Keratinocyte (primary cell): ENCODE measurements at regions not wholly inside any gene's neighbourhood (a gene's known extent, or its start where the extent isn't known, plus 50 kb on each side); places are given as distances from the start of the nearest gene placed in this dataset.

Experiments
- DNase-seq: peaks from one replicate; pipeline ENCODE4 v3.0.0-alpha.2; 2011; ENCODE audit warnings: low read depth, missing footprints, low spot score
- FAIRE-seq: peaks from 2 replicates; lab custom pipeline; 2011; peaks lifted over from hg19 to GRCh38; lab: Jason Lieb, UNC
- H2AFZ ChIP-seq: 2 replicates; pipeline ENCODE4 v1.6.0; 2012; ENCODE audit warnings: low read length, control low read depth, inconsistent platforms; ENCODE audit not compliant: control insufficient read depth
- H3K27ac ChIP-seq: 2 replicates; pipeline ENCODE4 v1.5.1; 2011; ENCODE audit warnings: low read length; ENCODE audit not compliant: control insufficient read depth, insufficient read depth
- H3K27me3 ChIP-seq: 3 replicates; pipeline ENCODE4 v1.6.0; 2011; ENCODE audit warnings: low read length; ENCODE audit not compliant: control insufficient read depth, insufficient read depth; ENCODE audit errors: extremely low read depth
- H3K36me3 ChIP-seq, 2 experiments: 2 replicates in 1 of 2; 3 replicates in 1 of 2; pipeline ENCODE4 v1.5.1; 2011; ENCODE audit warnings: low read length in 2 of 2, mild to moderate bottlenecking in 1 of 2; ENCODE audit not compliant: control insufficient read depth in 2 of 2, insufficient read depth in 2 of 2; ENCODE audit errors: extremely low read depth in 1 of 2
- H3K4me1 ChIP-seq: 3 replicates; pipeline ENCODE4 v1.5.1; 2011; ENCODE audit warnings: low read length; ENCODE audit not compliant: control insufficient read depth, insufficient read depth; ENCODE audit errors: extremely low read depth
- H3K4me2 ChIP-seq: 3 replicates; pipeline ENCODE4 v1.6.0; 2011; ENCODE audit warnings: low read depth, low read length; ENCODE audit not compliant: control insufficient read depth, insufficient read depth; ENCODE audit errors: extremely low read depth
- H3K4me3 ChIP-seq, 3 experiments: fragments of 200-600 bp in 1 of 3; sonication (generic) in 1 of 3; 2 replicates in 2 of 3; 3 replicates in 1 of 3; pipeline ENCODE4 v1.5.1; 2011 to 2016; ENCODE audit warnings: low read length in 3 of 3, mild to moderate bottlenecking in 3 of 3, control low read depth in 2 of 3, inconsistent platforms in 1 of 3, low read depth in 1 of 3, mixed read lengths in 1 of 3, mixed run types in 1 of 3, moderate library complexity in 1 of 3; ENCODE audit not compliant: control insufficient read depth in 2 of 3, insufficient read depth in 2 of 3; ENCODE audit errors: extremely low read depth in 1 of 3
- H3K79me2 ChIP-seq: 2 replicates; pipeline ENCODE4 v1.6.0; 2012; ENCODE audit warnings: low read length; ENCODE audit not compliant: control insufficient read depth, insufficient read depth
- H3K9ac ChIP-seq: 3 replicates; pipeline ENCODE4 v1.6.0; 2011; ENCODE audit warnings: low read length; ENCODE audit not compliant: control insufficient read depth, insufficient read depth; ENCODE audit errors: extremely low read depth
- H3K9me1 ChIP-seq: 3 replicates; pipeline ENCODE4 v1.6.0; 2011; ENCODE audit warnings: low read length; ENCODE audit not compliant: control insufficient read depth, insufficient read depth; ENCODE audit errors: extremely low read depth
- H3K9me3 ChIP-seq: 2 replicates; pipeline ENCODE4 v1.5.1; 2012; ENCODE audit warnings: low read depth, low read length; ENCODE audit not compliant: control insufficient read depth
- H4K20me1 ChIP-seq: 3 replicates; pipeline ENCODE4 v1.6.0; 2011; ENCODE audit warnings: low read length; ENCODE audit not compliant: control insufficient read depth, insufficient read depth; ENCODE audit errors: extremely low read depth
- EZH2 ChIP-seq: IDR thresholded peaks from one replicate; pipeline ENCODE4 v1.6.1; 2012; ENCODE audit warnings: inconsistent platforms, mild to moderate bottlenecking, low read length, moderate library complexity
- dilution Hi-C: fragments of 300-500 bp; cut with MboI; formaldehyde crosslinking; loops from one replicate; pipeline ENCODE4 v1.7.0; 2020; ENCODE audit warnings: low sequenced_read_pairs; ENCODE audit not compliant: extremely low pct_ligation_motif_present
- TF ChIP-seq, protein P1 (sequence below), 3 experiments: IDR thresholded peaks in 1 of 3; conservative IDR thresholded peaks in 1 of 3; optimal IDR thresholded peaks in 1 of 3; 2 replicates in 2 of 3; 3 replicates in 1 of 3; pipeline versions ENCODE3 to v1.5.1; 2011; ENCODE audit warnings: low read length in 3 of 3, mild to moderate bottlenecking in 3 of 3, moderate library complexity in 2 of 3, control low read depth in 1 of 3, inconsistent platforms in 1 of 3; ENCODE audit not compliant: insufficient read depth in 2 of 3; ENCODE audit errors: extremely low read depth in 1 of 3

DNA sequence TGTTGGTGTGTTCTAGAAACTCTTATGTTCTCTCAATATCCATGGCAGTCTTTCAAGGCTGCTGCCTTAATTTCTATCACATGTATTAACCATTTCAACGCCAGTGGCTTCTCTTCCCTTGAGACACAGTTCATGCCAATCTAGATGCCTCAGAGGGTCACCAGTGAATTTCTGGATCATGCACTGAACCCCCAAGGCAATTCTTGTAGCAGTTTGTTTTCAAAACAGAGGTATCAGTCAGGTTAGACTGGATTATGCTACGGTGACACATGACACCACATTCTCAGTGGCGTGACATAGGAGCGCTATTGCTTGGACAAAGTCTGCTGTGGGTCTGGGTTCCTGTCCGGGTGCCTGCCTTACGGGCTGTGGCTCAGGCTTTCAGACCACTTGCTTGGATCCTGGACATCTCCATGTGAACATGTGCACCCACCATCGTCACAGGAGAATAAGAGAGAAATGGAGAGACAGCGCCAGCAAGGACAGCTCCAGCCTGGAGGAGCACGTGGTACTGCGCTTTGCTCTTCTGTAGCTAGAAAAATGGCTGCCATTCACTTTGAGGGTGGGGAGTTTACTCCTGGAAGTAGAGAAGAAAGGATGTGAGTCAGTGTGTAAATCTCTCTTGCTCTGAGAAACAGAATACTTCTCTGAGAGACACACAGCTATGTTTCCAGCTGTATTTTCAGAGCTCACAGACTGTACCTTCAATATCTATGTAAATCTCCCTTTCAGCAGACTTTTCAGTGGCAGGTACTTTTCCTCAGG, 329.3 kb upstream of the ADCY2 start:
- H3K4me3 ChIP-seq = no peak overlapping the region
- TF ChIP-seq, protein P1, sequence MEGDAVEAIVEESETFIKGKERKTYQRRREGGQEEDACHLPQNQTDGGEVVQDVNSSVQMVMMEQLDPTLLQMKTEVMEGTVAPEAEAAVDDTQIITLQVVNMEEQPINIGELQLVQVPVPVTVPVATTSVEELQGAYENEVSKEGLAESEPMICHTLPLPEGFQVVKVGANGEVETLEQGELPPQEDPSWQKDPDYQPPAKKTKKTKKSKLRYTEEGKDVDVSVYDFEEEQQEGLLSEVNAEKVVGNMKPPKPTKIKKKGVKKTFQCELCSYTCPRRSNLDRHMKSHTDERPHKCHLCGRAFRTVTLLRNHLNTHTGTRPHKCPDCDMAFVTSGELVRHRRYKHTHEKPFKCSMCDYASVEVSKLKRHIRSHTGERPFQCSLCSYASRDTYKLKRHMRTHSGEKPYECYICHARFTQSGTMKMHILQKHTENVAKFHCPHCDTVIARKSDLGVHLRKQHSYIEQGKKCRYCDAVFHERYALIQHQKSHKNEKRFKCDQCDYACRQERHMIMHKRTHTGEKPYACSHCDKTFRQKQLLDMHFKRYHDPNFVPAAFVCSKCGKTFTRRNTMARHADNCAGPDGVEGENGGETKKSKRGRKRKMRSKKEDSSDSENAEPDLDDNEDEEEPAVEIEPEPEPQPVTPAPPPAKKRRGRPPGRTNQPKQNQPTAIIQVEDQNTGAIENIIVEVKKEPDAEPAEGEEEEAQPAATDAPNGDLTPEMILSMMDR (optimal IDR thresholded peaks at IDR 0.05 in 1 of 3, IDR thresholded peaks at IDR 0.05 in 1 of 3, conservative IDR thresholded peaks at IDR 0.05 in 1 of 3; ENCODE audit: extremely low read depth in 1 of 3, insufficient read depth in 2 of 3, low read length in 3 of 3) = no peak
- no peak for TF ChIP-seq EZH2
- dilution Hi-C loops = no loop called here
- no peak overlapping the region for H3K4me2 ChIP-seq
- FAIRE-seq (no peak), DNase-seq (no peak)
- H3K4me1 ChIP-seq = no peaks in the 10 kb centered on the region
- no peak overlapping the region for H3K27ac ChIP-seq
- no peaks in the 10 kb centered on the region for H4K20me1 ChIP-seq
- H3K9ac ChIP-seq = no peak overlapping the region
- no peak overlapping the region for H2AFZ ChIP-seq
- H3K9me1 ChIP-seq = no peaks in the 10 kb centered on the region
- H3K27me3 ChIP-seq = no peaks in the 10 kb centered on the region
- H3K9me3 ChIP-seq = no peaks in the 10 kb centered on the region
- no peaks in the 10 kb centered on the region for H3K36me3 ChIP-seq
- H3K79me2 ChIP-seq = no peaks in the 10 kb centered on the region

GRCh38 chr5:7068156-7068555, 327.8 kb upstream of the ADCY2 start:
- H3K9me3 ChIP-seq = no peaks in the 10 kb centered on the region
- no peaks in the 10 kb centered on the region for H4K20me1 ChIP-seq
- H3K9me1 ChIP-seq = no peaks in the 10 kb centered on the region
- no peaks in the 10 kb centered on the region for H3K4me1 ChIP-seq
- no peak overlapping the region for H3K27ac ChIP-seq
- dilution Hi-C loops = no loop called here
- no peak for FAIRE-seq
- no peak for DNase-seq
- no peak overlapping the region for H3K4me2 ChIP-seq
- H3K9ac ChIP-seq = no peak overlapping the region
- H3K79me2 ChIP-seq = no peaks in the 10 kb centered on the region
- no peak for TF ChIP-seq EZH2
- H2AFZ ChIP-seq = no peak overlapping the region
- H3K36me3 ChIP-seq = no peaks in the 10 kb centered on the region
- no peaks in the 10 kb centered on the region for H3K27me3 ChIP-seq
- no peak overlapping the region for H3K4me3 ChIP-seq

GRCh38 chr5:7068899-7069298, 327.0 kb upstream of the ADCY2 start:
- H4K20me1 ChIP-seq = no peaks in the 10 kb centered on the region
- no peaks in the 10 kb centered on the region for H3K27me3 ChIP-seq
- H3K9me1 ChIP-seq = no peaks in the 10 kb centered on the region
- no peak for TF ChIP-seq EZH2
- TF ChIP-seq, protein P1 (optimal IDR thresholded peaks at IDR 0.05 in 1 of 3, IDR thresholded peaks at IDR 0.05 in 1 of 3, conservative IDR thresholded peaks at IDR 0.05 in 1 of 3; ENCODE audit: extremely low read depth in 1 of 3, insufficient read depth in 2 of 3, low read length in 3 of 3) = no peak
- H3K27ac ChIP-seq = no peak overlapping the region
- no peaks in the 10 kb centered on the region for H3K79me2 ChIP-seq
- no peak overlapping the region for H3K4me2 ChIP-seq
- H3K4me3 ChIP-seq = no peak overlapping the region
- no peak overlapping the region for H3K9ac ChIP-seq
- no peaks in the 10 kb centered on the region for H3K36me3 ChIP-seq
- DNase-seq (no peak), FAIRE-seq (no peak)
- dilution Hi-C loops = no loop called here
- H3K9me3 ChIP-seq = no peaks in the 10 kb centered on the region
- no peak overlapping the region for H2AFZ ChIP-seq
- H3K4me1 ChIP-seq = no peaks in the 10 kb centered on the region
